ENCODE measurements at regions not wholly inside any gene's neighbourhood (a gene's known extent, or its start where the extent isn't known, plus 50 kb on each side); places are given as distances from the start of the nearest gene placed in this dataset.

DNA sequence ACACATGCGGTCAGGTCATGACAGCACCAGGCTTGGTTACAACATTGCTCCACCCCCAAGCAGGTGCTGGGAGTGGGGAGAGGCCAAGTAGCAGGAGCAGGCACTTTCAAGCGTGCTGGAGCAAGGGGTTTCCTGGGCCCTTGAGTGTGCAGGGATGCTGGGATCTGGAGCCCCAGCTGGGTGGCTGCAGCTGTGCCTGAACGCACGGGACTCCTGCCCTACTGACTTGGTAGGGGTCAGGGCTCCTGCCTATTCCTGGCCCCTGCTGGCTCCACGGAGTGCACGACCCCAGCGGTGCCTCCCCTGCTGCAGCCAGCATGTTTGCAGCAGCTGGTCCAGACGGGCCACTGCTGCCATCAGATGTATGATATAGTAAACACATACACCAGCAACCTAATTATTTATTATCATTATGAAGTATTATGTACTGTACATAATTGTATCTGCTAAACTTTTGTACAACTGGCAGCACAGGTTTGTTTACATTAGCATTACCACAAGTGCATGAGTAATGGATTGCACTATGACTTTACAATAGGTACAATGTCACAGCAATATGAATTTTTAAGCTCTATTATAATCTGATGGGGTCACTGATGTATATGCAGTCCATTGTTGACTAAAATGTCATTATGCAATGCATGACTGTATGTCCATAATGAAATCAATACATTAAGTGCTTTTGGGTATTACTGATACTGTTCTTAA is 620.6 kb downstream of the RAPGEF2 start:
- Histone ChIP-seq H3K27ac (no peak overlapping the region), H3K36me3 (no peaks in the 10 kb centered on the region), H3K4me1 (ENCODE audit: insufficient read depth) (no peaks in the 10 kb centered on the region), H3K9me3 (no peaks in the 10 kb centered on the region), H3K27me3 (no peaks in the 10 kb centered on the region), H3K4me3 (no peak overlapping the region)
- TF ChIP-seq POLR2A (IDR thresholded peaks at IDR 0.05) (no peak), EP300 (IDR thresholded peaks at IDR 0.05) (no peak)
- TF ChIP-seq, protein P1, sequence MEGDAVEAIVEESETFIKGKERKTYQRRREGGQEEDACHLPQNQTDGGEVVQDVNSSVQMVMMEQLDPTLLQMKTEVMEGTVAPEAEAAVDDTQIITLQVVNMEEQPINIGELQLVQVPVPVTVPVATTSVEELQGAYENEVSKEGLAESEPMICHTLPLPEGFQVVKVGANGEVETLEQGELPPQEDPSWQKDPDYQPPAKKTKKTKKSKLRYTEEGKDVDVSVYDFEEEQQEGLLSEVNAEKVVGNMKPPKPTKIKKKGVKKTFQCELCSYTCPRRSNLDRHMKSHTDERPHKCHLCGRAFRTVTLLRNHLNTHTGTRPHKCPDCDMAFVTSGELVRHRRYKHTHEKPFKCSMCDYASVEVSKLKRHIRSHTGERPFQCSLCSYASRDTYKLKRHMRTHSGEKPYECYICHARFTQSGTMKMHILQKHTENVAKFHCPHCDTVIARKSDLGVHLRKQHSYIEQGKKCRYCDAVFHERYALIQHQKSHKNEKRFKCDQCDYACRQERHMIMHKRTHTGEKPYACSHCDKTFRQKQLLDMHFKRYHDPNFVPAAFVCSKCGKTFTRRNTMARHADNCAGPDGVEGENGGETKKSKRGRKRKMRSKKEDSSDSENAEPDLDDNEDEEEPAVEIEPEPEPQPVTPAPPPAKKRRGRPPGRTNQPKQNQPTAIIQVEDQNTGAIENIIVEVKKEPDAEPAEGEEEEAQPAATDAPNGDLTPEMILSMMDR (IDR thresholded peaks at IDR 0.05) = no peak
- intact Hi-C loops (cut with DNase I) = no loop called here
- DNase-seq = no peak
- 61 to 80% (median 68%) methylated on average over 4 to 8 of the region's 8 CpGs for WGBS, 3 donors

DNA sequence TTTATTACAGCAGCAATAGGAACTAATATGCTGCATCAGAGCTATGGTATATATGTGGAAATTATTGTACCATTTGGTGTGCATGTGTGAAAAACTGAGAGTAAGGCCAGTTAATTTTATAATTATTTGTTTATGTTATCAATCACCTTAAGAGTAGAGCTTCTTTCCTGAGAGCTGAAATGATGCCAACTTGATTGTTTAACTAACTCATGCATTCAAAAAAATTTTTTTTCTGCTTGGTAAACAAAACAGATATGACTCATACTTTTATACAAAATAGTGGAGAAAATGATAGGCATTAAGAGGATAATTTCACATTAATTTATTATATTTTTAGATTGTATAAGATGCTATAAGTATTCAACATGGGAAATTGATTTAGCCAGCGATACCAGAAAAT is 622.7 kb downstream of the RAPGEF2 start:
- no peaks in the 10 kb centered on the region for H3K9me3 ChIP-seq
- no peaks in the 10 kb centered on the region for H3K4me1 ChIP-seq (ENCODE audit: insufficient read depth)
- WGBS, 3 donors = 83 to 95% (median 91%) methylated on average over 1 of the region's 1 CpG
- H3K4me3 ChIP-seq = no peak overlapping the region
- H3K27ac ChIP-seq = no peak overlapping the region
- intact Hi-C loops (cut with DNase I) = no loop called here
- H3K27me3 ChIP-seq = no peaks in the 10 kb centered on the region
- no peaks in the 10 kb centered on the region for H3K36me3 ChIP-seq
- DNase-seq = no peak
- TF ChIP-seq, protein P1 (IDR thresholded peaks at IDR 0.05) = no peak
- no peak for TF ChIP-seq EP300 (IDR thresholded peaks at IDR 0.05)
- TF ChIP-seq POLR2A (IDR thresholded peaks at IDR 0.05) = no peak

DNA sequence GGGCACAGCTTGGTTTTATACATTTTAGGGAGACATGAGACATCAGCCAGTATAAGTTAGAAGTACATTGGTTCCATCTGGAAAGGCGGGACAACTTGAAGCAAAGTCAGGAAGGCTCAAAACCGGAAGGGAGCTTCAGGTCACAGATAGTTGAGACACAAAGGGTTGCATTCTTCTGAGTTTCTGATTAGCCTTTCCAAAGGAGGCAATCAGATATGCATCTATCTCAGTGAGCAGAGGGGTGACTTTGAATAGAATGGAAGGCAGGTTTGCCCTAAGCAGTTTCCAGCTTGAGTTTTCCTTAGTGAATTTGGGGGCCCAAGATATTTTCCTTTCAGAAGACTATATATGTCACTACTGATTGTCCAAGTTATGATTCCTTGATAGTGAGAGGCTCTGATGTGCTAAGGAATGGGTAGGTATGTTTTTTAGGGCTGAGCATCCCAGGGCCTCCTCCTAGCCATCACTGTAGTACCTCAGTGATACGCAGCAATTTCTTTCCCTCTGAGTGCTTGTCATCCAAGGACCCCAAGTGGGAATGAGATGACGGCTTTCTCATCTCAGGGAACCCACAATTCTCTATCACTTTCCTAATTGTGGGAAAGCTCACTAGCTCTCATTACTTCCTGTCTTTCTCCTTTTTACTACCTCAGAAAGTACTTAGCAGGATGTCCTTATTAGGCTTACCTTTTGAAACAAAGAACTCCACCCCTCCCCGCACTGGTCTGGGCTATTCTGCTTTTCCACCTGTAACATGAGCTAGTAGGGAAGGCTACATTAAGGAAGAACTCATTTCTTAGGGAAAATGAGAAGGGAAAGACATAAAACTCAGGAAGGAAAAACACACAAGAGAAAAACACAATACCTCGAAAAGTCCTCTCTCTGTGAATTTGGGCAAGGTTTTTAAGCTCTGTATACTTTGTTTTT is 632.7 kb downstream of the RAPGEF2 start:
- intact Hi-C loops (cut with DNase I) = no loop called here
- H3K36me3 ChIP-seq = no peaks in the 10 kb centered on the region
- no peaks in the 10 kb centered on the region for H3K4me1 ChIP-seq (ENCODE audit: insufficient read depth)
- DNase-seq = no peak
- H3K9me3 ChIP-seq = no peaks in the 10 kb centered on the region
- no peaks in the 10 kb centered on the region for H3K27me3 ChIP-seq
- 83 to 87% (median 87%) methylated on average over 6 of the region's 6 CpGs for WGBS, 3 donors
- H3K27ac ChIP-seq = no peak overlapping the region
- H3K4me3 ChIP-seq = no peak overlapping the region
- TF ChIP-seq POLR2A (IDR thresholded peaks at IDR 0.05) (no peak), EP300 (IDR thresholded peaks at IDR 0.05) (no peak)
- TF ChIP-seq, protein P1 (IDR thresholded peaks at IDR 0.05) = no peak

DNA sequence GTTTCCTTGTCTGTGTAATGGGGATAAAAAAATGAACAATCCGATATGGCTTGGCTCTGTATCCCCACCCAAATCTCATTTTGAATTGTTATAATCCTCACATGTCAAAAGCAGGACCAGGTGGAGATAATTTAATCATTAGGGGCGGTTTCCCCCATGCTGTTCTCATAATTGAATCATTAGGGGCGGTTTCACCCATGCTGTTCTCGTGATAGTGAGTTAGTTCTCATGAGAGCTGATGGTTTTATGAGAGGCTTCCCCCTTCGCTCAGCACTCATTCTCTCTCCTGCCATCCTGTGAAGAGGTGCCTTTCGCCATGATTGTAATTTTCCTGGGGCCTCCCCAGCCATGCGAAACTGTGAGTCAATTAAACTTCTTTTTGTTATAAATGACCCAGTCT is 633.5 kb downstream of the RAPGEF2 start:
- H3K9me3 ChIP-seq = no peaks in the 10 kb centered on the region
- no peaks in the 10 kb centered on the region for H3K36me3 ChIP-seq

More for the DNA sequence above, 633.5 kb downstream of the RAPGEF2 start:
- no peaks in the 10 kb centered on the region for H3K27me3 ChIP-seq
- intact Hi-C loops (cut with DNase I) = no loop called here
- DNase-seq = no peak
- no peak overlapping the region for H3K4me3 ChIP-seq
- no peaks in the 10 kb centered on the region for H3K4me1 ChIP-seq (ENCODE audit: insufficient read depth)
- 86 to 95% (median 89%) methylated on average over 7 of the region's 7 CpGs for WGBS, 3 donors
- TF ChIP-seq, protein P1 (IDR thresholded peaks at IDR 0.05) = no peak
- TF ChIP-seq EP300 (IDR thresholded peaks at IDR 0.05) = no peak
- no peak for TF ChIP-seq POLR2A (IDR thresholded peaks at IDR 0.05)
- no peak overlapping the region for H3K27ac ChIP-seq

Data from ovary (tissue), 7 donors.